Endometrium (tissue), 2 donors: ENCODE measurements at regions not wholly inside any gene's neighbourhood (a gene's known extent, or its start where the extent isn't known, plus 50 kb on each side); places are given as distances from the start of the nearest gene placed in this dataset.
"Not testable (repeated sequence)": the region's sequence is repeated elsewhere in the genome, so short reads cannot be mapped to it uniquely, and the experiment has no call there.

Experiments used
- FAIRE-seq: peaks from 2 replicates; lab custom pipeline; 2012; peaks lifted over from hg19 to GRCh38; lab: Jason Lieb, UNC
- donor health status: control.
- donor health status: control.

GRCh38 chr2:126222278-126222677 lies 433.7 kb upstream of the GYPC start:
- FAIRE-seq: no peak

DNA sequence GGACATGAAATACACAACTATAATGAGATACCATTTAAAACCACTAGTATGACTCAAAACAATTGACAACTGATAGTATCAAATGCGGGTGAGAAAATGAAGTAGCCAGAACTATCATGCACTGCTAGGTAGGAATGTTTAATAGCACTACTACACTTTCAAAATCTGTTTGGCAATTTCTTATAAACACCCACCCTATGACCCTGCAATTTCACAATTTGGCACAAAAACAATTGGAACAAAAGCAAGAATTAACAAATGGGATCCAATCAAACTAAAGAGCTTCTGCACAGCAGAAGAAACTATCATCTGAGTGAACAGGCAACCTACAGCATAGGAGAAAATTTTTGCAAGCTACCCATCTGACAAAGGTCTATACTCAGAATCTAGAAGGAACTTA lies 431.2 kb upstream of the GYPC start:
- FAIRE-seq: no peak

GRCh38 chr2:126227250-126227649 lies 428.7 kb upstream of the GYPC start:
- no peak for FAIRE-seq

GRCh38 chr2:126228531-126228930 lies 427.4 kb upstream of the GYPC start:
- no peak for FAIRE-seq

DNA sequence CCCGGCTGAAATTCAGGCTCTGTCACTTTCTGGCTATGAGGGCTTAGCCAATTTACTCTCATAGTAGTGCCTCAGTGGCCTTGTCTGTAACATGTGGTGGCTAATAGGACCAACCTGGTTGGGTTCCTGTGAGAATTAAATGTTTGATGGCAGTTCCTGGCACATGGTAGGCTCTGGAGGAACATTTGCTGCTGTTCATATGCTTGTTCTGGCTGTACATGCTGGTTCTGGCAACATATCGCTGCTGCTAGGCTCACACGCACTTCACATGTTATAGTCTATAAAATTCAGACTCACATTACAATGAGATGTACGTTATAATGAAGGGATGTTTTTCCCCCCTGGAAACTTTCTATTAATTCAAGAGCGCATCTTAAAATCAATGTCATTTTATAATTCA lies 417.7 kb upstream of the GYPC start:
- FAIRE-seq: no peak

DNA sequence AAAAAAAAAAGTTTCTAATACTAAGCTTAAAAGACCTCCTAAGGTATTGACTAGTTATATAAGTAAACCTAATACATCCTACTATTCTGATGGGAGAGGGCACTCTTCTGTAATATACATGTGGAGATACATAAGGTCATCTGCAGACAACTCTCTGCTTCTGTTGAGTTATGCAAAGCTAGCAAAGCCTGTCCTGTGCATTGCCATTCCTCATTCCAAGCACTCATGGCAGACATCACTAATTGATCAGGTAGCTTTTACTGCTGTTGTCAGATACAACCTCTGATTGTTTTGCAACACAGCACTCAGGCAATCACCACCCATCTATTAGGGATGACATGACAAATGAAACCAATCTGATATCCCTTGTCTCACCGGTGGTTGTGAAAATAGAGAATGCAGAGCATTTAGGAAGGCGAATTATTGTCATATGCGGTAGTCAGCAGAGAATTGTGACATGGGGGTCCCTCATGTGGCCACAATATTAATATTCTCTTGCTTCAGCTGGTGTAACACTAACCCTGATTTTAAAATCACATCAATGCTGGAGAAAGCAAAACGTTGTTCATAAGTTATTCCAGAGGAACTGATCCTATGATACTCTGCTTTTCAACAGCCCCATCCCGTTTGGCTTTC lies 416.5 kb upstream of the GYPC start:
- no peak for FAIRE-seq

DNA sequence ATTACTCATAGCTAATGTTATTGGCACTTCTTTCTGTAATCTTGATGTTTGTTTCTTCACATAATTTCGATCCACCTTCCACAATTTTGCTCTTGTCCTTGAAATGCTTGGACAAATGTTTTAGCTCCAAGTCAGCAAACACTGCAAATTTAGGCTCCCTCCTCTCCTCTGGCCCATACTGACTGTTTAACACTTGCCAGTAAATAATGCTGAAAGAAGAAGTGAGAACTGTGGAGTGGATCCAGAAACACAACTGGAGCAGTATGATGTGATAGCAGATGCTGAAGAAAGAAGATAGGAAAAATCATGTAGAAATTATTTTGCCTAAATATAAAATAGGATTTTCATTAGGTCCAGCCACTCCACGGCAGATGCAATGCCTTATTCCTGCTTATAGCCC lies 415.0 kb upstream of the GYPC start:
- no peak for FAIRE-seq

- no peak for FAIRE-seq
These were observed 414.5 kb upstream of the GYPC start for GRCh38 chr2:126241411-126241810.

DNA sequence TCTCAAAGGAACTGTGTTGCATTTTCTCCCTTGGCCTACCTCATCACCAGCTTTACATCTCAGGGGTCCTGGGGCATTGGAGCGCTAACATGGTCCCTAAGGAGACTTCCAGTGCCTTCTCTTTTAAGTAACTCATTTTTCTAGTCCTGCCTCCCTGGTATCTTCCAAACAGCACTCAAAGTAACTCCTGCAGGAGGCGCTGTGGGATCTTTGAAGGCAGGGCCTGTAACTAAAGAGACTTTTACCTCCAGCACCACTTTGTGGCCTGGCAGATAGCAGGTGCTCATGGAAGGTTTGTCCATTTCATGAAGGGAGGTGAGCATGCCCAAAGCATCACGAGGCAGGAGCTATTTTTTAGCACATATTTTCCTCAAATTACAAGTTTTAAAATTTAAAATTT lies 411.0 kb upstream of the GYPC start:
- no peak for FAIRE-seq

GRCh38 chr2:126253669-126254068 lies 402.3 kb upstream of the GYPC start:
- no peak for FAIRE-seq

DNA sequence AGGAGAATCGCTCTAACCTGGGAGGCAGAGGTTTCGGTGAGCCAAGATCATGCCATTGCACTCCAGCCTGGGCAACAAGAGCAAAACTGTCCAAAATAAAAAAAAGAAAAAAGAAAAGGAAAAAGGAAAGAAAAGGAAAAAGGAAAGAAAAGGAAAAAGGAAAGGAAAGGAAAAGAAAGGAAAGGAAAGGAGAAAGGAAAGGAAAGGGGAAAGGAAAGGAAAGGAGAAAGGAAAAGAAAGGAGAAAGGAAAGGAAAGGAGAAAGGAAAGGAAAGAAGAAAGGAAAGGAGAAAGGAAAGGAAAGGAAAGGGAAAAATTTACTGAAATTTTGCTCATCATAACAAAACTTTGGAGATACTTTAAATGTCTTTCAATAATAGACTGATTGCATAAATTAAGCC lies 391.3 kb upstream of the GYPC start:
- FAIRE-seq: no peak

DNA sequence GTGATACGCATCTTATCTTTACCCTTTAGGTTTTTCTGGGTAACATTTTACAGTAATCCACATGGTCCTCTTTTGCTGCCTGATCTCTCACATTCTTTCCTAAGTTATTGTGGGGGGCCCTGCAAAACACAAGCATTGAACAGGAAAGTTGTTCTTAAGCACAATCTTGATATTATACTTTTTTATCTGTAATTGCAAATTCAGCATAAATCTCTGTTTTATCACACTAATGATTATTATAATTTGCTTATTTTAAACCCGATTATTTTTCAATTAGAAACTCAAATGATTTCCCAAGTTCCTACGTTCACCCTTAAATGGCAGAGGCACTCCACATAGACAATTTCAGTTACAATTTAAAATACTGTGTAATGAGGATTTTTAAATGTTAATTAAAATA lies 386.0 kb upstream of the GYPC start:
- no peak for FAIRE-seq

GRCh38 chr2:126270587-126270986 lies 385.4 kb upstream of the GYPC start:
- FAIRE-seq: no peak

- no peak for FAIRE-seq
These were observed 383.6 kb upstream of the GYPC start for GRCh38 chr2:126272401-126272800.

DNA sequence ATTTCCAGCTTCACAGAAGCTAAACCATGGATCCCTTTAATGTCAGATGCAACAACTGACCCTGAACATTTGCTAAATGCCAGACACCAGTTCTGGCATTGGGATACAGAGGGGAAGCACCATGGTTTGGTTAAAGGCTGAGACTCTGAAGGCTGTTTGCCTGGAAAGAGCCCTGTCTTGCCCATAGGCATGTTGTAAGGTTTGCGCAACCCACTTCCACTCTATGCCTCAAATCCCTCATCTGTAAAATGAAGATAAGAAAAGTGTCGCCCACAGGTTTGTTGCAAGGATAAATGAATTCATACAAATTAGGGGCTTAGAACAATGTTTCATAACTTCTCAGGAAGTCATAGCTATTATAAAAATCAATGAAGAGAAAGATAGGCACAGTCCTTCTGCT lies 380.9 kb upstream of the GYPC start:
- no peak for FAIRE-seq

- FAIRE-seq: not testable (repeated sequence)
These were observed 379.7 kb upstream of the GYPC start for GRCh38 chr2:126276268-126276667.

DNA sequence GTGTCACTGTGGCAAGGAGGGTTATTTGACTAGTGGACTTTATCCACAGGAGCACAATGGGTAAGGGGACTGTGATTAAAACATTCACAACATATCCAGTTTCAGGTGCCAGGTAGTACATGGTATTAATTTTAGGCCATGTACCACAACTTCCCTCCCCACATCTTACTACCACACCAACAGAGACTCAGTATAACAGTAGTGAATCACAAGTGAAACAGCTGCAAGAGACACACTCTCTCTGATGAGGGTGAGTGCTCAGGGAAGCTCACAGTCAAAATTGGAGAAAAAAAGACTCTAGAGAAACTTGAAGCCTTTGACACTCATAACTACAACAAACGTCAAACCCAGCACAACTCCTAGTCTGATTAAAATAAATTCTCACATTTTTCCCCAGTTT lies 367.6 kb upstream of the GYPC start:
- FAIRE-seq: no peak

GRCh38 chr2:126293962-126294361 lies 362.0 kb upstream of the GYPC start:
- not testable (repeated sequence) for FAIRE-seq

- FAIRE-seq: no peak
These were observed 356.4 kb upstream of the GYPC start for GRCh38 chr2:126299469-126299976.

DNA sequence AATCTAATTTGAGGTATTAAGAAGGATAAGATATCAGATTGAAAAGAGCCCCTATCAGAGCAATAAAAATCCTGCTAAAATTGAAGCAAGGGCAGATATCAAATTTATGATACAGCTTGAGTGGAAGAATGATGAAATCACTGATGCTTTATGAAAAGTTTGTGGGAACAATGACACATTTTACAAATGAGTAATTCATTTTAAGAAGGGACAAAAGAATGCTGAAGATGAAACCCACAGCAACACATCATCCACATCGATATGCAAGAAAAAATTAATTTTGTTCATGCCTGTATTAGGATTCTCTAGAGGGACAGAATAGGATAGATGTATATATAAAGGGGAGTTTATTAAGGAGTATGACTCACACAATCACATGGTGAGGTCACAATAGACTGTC lies 355.6 kb upstream of the GYPC start:
- no peak for FAIRE-seq

DNA sequence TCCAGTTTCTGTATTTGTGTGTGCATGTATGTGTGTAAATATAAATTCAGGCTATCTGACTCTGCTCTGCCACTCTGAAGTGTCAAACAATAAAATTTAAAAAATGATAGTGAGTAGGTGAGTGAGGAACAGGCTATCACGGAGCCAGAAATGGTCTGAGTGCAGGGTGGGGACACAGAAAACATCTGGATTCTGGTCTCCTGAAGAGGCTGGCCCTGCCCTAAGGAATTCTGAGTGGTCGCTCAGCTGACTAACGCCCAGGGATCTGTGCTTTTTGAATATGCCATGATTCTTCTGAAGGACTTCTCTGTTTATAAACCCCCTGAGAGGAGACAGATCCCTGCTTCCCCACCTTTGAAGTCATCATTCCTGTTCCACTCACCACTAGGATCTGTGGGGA lies 353.9 kb upstream of the GYPC start:
- FAIRE-seq: no peak

DNA sequence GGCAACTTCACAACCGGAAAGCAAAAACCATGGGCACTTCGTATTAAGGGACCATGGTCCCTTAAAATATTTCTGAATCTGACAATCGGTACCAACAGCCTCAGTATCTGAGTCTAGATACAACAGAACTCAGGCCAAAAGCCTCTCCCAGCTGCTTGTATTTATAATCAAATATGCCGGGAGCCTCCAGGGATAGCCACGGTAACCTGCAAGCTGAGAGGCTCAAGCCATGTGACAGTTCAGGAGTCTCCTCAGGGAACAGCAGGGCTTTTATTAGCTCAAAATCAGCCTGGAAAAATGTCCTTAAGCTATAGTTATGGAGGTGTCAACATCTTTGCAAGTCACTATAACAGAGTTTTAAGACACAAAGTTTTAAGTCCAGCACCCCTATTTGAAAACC lies 352.8 kb upstream of the GYPC start:
- no peak for FAIRE-seq

DNA sequence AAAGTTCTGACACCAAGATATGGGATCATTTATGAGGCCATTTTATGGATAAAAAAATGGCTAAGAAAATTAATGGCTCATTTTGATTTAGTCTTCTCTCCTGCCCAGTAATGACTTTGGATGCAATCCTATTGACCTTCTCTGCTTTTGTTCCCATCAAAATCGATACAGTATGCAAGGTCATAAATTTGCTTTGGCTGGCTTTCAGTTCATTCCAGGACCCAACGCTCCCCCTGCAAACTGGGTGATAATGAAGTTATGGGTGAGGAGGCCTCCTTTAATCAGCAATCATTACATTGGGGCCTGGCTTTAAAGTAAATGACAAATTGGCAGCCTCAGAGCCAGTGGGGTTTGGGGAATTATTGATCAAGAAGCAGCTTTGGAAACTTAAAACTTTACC lies 351.8 kb upstream of the GYPC start:
- FAIRE-seq: no peak

DNA sequence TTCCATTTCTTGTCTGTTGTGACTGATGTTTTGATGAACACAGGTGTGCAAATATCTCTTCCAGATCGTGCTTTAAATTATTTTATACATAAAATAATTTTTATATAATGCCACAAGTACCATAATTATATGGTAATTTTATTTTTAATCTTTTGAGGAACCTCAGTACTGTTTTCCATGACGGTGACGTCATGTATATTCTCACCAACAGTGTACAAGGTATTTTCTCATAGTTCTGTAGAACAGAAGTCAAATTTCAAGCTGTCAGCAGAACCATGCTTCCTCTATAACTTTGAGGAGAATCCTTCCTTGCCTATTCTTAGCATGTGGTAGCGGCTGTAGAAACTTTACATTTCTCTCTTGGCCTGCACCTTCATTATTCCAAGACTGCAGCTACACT lies 349.4 kb upstream of the GYPC start:
- FAIRE-seq: no peak

DNA sequence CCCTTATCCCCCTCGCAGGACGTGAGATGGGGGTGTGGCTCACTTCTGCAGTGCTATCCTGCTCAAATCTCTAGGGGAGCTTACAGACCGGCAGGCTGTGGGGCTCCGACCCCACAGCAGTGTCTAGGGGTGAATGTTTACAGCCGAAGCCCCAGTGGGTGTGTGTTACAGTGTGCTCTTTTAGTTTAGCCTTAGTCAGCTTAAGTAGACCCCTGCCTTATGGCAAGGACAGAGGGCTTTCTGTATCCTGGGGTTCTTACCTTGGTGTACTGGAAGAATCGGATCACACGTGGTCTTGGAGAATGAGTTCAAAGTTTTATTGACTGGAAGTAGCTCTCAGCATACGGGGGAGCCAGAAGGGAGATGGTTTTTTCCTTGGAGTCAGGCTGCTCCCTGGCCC lies 348.2 kb upstream of the GYPC start:
- no peak for FAIRE-seq
